Right atrium auricular region (tissue), 2 donors: ENCODE measurements at regions not wholly inside any gene's neighbourhood (a gene's known extent, or its start where the extent isn't known, plus 50 kb on each side); places are given as distances from the start of the nearest gene placed in this dataset.

ENCODE experiments used
- DNase-seq: peaks from one replicate; pipeline ENCODE4 v3.0.0-alpha.2; 2019; ENCODE audit warnings: low spot score
- H3K27ac ChIP-seq, 2 donors: fragments of 200-600 bp; sonication (generic); 1 replicate in 1 of 2; 2 replicates in 1 of 2; pipeline ENCODE4 v1.5.1; 2016 to 2019
- H3K27me3 ChIP-seq, 2 donors: fragments of 200-600 bp; sonication (generic); one replicate each; pipeline versions ENCODE4 v1.5.1 to v1.6.0; 2017 to 2019
- H3K36me3 ChIP-seq: fragments of 200-600 bp; sonication (generic); one replicate; pipeline ENCODE4 v1.5.1; 2016
- H3K4me1 ChIP-seq, 2 donors: fragments of 200-600 bp; sonication (generic); one replicate each; pipeline versions ENCODE4 v1.5.1 to v1.6.0; 2017 to 2019
- H3K4me3 ChIP-seq, 2 donors: fragments of 200-600 bp; sonication (generic); 1 replicate in 1 of 2; 2 replicates in 1 of 2; pipeline ENCODE4 v1.5.1; 2017 to 2019; ENCODE audit warnings: mild to moderate bottlenecking in 1 of 2, moderate library complexity in 1 of 2
- H3K9me3 ChIP-seq, 2 donors: fragments of 200-600 bp; sonication (generic); one replicate each; pipeline ENCODE4 v1.5.1; 2019
- TF ChIP-seq, protein P1 (sequence below), 2 donors: fragments of 200-600 bp; sonication (generic); IDR thresholded peaks; one replicate each; pipeline ENCODE4 v1.5.1; 2019; ENCODE audit warnings: antibody characterized with exemption in 2 of 2

DNA sequence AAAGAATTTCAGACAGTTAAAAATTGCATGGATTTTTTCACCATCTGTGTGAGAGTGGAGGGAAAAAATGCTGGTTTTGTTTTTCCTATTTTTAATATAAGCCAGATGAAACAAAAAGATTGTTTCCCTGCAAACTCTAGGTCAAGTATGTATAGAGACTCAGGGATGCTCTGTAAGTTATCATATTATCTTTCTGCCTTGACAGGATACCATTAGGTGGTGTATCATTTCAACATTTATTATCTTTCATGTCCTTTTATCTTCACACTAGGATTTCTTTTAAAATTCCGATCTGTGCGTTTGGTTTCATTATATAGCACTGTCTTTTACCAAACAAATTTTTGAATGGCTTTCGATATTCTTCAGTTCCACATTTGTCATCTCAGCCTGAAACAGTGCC, 225.3 kb downstream of the EN1 start:
- no peaks in the 10 kb centered on the region for H3K4me1 ChIP-seq
- no peak overlapping the region for H3K27ac ChIP-seq
- no peak overlapping the region for H3K4me3 ChIP-seq
- H3K27me3 ChIP-seq: no peaks in the 10 kb centered on the region
- no peaks in the 10 kb centered on the region for H3K9me3 ChIP-seq
- TF ChIP-seq, protein P1, sequence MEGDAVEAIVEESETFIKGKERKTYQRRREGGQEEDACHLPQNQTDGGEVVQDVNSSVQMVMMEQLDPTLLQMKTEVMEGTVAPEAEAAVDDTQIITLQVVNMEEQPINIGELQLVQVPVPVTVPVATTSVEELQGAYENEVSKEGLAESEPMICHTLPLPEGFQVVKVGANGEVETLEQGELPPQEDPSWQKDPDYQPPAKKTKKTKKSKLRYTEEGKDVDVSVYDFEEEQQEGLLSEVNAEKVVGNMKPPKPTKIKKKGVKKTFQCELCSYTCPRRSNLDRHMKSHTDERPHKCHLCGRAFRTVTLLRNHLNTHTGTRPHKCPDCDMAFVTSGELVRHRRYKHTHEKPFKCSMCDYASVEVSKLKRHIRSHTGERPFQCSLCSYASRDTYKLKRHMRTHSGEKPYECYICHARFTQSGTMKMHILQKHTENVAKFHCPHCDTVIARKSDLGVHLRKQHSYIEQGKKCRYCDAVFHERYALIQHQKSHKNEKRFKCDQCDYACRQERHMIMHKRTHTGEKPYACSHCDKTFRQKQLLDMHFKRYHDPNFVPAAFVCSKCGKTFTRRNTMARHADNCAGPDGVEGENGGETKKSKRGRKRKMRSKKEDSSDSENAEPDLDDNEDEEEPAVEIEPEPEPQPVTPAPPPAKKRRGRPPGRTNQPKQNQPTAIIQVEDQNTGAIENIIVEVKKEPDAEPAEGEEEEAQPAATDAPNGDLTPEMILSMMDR (IDR thresholded peaks at IDR 0.05): no peak
- DNase-seq: no peak
- H3K36me3 ChIP-seq: no peaks in the 10 kb centered on the region

DNA sequence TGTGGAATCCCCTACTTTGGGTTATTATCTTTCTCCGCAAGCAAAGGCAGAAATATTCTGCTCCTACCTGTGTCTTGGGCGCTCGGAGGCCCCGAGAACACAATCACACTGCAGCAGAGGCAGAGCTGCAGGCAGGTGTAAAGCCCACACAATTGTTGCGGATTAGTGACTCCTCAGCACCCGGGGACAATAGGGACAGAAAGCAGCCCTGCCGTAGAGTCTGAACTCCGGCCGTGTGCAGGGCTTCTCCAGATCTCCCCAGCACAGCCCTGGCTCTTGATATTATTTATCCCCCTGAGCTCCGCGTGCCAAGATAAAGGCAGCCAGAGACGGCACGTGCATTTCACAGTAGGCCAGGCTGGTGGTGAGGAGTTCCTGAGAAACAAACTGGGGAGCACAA, 229.2 kb downstream of the EN1 start:
- no peaks in the 10 kb centered on the region for H3K27me3 ChIP-seq
- no peak overlapping the region for H3K4me3 ChIP-seq
- DNase-seq: no peak
- no peak overlapping the region for H3K27ac ChIP-seq
- H3K36me3 ChIP-seq: no peaks in the 10 kb centered on the region
- no peaks in the 10 kb centered on the region for H3K9me3 ChIP-seq
- TF ChIP-seq, protein P1 (IDR thresholded peaks at IDR 0.05): no peak
- no peaks in the 10 kb centered on the region for H3K4me1 ChIP-seq

DNA sequence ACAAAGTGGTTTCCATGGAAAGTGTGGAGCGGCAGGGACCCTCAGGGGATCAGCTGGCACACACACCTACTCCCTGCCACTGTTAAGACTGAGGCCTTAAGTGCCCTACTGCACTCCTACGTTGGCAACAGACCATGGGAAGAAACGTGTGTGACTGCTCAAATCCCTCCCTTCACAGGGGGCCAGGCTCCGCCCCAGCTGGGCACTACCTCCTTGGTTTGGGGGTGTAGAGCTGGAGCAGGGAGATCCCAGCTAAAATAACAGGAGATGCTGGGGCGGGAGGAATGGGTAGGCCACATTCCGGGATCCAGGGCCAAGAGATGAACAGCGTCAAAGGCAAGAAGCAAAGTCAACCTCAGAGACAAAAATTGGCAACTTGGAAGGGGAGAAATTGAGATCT, 231.0 kb downstream of the EN1 start:
- TF ChIP-seq, protein P1 (IDR thresholded peaks at IDR 0.05): no peak
- H3K27ac ChIP-seq: no peak overlapping the region
- H3K9me3 ChIP-seq: no peaks in the 10 kb centered on the region
- H3K36me3 ChIP-seq: no peaks in the 10 kb centered on the region
- no peak overlapping the region for H3K4me3 ChIP-seq
- H3K27me3 ChIP-seq: no peaks in the 10 kb centered on the region
- no peak for DNase-seq
- no peaks in the 10 kb centered on the region for H3K4me1 ChIP-seq

DNA sequence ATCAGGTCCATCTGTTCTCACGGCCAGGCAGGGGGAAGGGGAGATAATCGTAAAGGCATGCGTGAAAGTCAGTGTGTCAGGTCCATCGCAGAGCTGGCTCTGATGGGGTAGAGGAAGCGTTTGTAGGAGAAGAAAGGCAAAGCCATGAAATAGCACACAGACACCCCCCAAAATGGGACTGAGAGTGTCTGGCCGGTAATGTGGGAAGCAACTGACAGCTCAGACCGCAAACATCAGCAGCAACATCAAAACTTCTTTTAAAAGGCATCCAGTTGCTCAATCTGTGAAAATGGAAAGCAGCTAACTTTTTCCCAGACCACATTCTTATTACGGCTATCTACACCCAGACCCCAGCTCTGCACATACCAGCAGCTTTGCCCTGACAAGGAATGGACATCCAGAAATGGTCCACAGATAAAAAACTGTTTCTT, 232.6 kb downstream of the EN1 start:
- no peak overlapping the region for H3K4me3 ChIP-seq

DNA sequence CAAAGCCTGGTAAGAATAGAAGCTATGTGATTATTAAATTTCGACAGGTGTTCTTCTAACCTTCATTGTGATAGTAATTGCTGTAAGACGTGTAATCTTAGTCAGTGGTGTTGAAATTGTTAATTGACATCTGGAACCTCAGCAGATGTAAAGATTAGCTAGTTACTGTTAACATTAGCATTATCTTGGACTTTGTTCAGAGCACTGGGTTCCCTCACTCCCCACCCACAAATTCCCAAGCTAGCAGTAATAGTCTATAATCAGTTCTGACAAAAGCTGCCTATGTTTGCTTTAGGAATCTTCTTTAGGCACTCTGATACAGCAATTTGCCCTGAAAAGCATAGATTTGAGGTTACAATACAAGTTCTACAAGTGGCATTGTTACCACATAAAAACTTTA, 233.7 kb downstream of the EN1 start:
- H3K27me3 ChIP-seq: no peaks in the 10 kb centered on the region
- TF ChIP-seq, protein P1 (IDR thresholded peaks at IDR 0.05): no peak

More for the DNA sequence above, 232.6 kb downstream of the EN1 start:
- no peaks in the 10 kb centered on the region for H3K27me3 ChIP-seq
- no peaks in the 10 kb centered on the region for H3K36me3 ChIP-seq
- H3K27ac ChIP-seq: no peak overlapping the region
- no peak for DNase-seq
- H3K9me3 ChIP-seq: no peaks in the 10 kb centered on the region
- TF ChIP-seq, protein P1 (IDR thresholded peaks at IDR 0.05): no peak
- no peaks in the 10 kb centered on the region for H3K4me1 ChIP-seq

DNA sequence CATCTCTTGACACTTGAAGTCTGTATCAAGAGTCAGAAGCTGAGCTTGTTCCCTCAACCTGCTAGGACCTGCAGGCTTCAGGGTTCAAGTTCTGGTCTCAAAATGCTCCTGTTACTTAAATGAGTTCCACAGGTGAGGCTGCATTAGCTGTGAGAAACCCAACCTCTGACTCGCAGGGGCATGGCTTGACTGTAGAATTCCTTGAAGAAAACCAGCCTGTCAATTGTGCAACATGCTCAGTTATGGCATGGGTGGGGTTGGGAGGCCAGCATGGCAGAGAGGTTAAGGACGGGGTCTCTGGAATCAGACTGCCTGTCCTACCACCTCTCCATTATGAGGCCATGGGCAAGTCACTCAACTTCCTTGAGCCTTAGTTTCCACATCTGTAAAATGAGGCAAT, 235.8 kb downstream of the EN1 start:
- H3K4me1 ChIP-seq: no peaks in the 10 kb centered on the region
- H3K9me3 ChIP-seq: no peaks in the 10 kb centered on the region
- TF ChIP-seq, protein P1 (IDR thresholded peaks at IDR 0.05): no peak
- no peaks in the 10 kb centered on the region for H3K27me3 ChIP-seq
- no peak for DNase-seq
- no peaks in the 10 kb centered on the region for H3K36me3 ChIP-seq
- H3K4me3 ChIP-seq: no peak overlapping the region
- H3K27ac ChIP-seq: no peak overlapping the region

More for the DNA sequence above, 233.7 kb downstream of the EN1 start:
- Histone ChIP-seq H3K27ac (no peak overlapping the region), H3K4me3 (no peak overlapping the region), H3K9me3 (no peaks in the 10 kb centered on the region), H3K36me3 (no peaks in the 10 kb centered on the region), H3K4me1 (no peaks in the 10 kb centered on the region)
- DNase-seq: no peak
